ENCODE measurements at regions not wholly inside any gene's neighbourhood (a gene's known extent, or its start where the extent isn't known, plus 50 kb on each side); places are given as distances from the start of the nearest gene placed in this dataset.

DNA sequence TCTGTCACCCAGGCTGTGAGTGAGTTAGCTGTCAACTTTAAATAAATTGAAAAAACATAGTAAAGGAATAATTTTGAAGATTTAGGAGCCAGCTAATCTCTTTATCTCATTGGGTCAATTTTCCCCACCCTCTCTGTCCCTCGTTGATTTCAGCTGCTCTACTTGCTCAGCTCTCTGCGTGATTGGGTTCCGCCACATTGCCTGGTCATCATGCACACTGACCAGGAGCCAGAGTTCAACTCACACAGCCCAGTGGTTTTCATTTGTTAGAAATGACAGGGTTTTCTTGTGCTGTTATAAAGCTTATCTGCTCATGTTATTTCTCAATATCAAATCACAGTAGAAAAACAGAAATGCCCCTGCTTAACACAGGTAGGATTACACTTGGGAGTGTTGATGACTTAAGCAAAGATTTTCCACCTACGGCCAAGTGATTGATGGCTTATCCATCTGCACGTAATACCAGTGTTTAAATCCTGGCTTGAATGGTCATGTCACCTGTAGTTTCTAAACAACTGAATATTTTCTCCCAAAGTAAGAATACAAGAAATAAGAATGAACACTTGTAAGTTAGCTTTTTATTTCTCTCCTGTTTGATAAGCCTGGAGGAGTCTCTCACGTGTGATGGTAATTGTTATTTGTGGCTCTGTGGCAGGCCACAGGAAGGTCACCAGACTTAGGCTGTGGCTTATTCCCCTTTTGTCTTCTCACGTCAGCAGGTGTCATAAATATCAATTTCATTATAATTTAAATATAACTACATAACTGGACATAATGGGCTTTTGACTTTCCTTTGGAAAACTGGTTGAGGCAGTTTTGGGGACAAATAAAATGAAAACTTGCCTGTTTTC is 367.2 kb upstream of the DDHD1 start:
- H3K27ac ChIP-seq (ENCODE audit: control insufficient read depth, insufficient read depth, low read length): no peak overlapping the region
- no peak for FAIRE-seq

DNA sequence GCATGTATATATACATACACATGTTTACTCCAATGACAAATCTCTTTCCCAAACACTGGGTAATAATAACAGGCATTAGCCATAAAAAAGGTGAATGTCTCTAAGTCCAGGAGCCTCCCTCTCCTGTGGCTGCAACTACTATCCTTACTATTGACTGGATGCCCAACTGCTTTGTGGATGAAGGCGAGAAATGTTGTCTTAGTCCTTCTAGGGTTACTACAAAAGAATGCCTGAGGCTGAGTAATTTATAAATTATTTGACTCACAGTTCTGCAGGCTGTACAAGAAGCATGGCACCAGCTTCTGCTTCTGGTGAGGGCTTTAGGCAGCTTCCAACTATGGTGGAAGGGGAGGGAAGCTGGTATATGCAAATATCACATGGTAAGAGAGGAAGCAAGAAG is 366.0 kb upstream of the DDHD1 start:
- no peaks in the 10 kb centered on the region for H3K36me3 ChIP-seq (ENCODE audit: control insufficient read depth in 2 of 2, extremely low read depth in 1 of 2, insufficient read depth in 2 of 2, low read length in 2 of 2)
- FAIRE-seq (no peak), DNase-seq (ENCODE audit: low read depth, low spot score) (no peak)
- H3K4me1 ChIP-seq (ENCODE audit: control insufficient read depth, extremely low read depth, insufficient read depth, low read length): no peaks in the 10 kb centered on the region
- H4K20me1 ChIP-seq (ENCODE audit: control insufficient read depth, extremely low read depth, insufficient read depth, low read length): no peaks in the 10 kb centered on the region
- H2AFZ ChIP-seq (ENCODE audit: control insufficient read depth, low read length): no peak overlapping the region
- H3K4me3 ChIP-seq (ENCODE audit: control insufficient read depth in 2 of 3, extremely low read depth in 1 of 3, insufficient read depth in 2 of 3, low read depth in 1 of 3, low read length in 3 of 3): no peak overlapping the region
- H3K79me2 ChIP-seq (ENCODE audit: control insufficient read depth, insufficient read depth, low read length): no peaks in the 10 kb centered on the region
- no peak overlapping the region for H3K9ac ChIP-seq (ENCODE audit: control insufficient read depth, extremely low read depth, insufficient read depth, low read length)
- H3K27me3 ChIP-seq (ENCODE audit: control insufficient read depth, extremely low read depth, insufficient read depth, low read length): no peaks in the 10 kb centered on the region
- H3K4me2 ChIP-seq (ENCODE audit: control insufficient read depth, extremely low read depth, insufficient read depth, low read depth, low read length): no peak overlapping the region
- no peak overlapping the region for H3K27ac ChIP-seq (ENCODE audit: control insufficient read depth, insufficient read depth, low read length)
- TF ChIP-seq EZH2 (IDR thresholded peaks at IDR 0.05; ENCODE audit: low read length): no peak
- TF ChIP-seq, protein P1, sequence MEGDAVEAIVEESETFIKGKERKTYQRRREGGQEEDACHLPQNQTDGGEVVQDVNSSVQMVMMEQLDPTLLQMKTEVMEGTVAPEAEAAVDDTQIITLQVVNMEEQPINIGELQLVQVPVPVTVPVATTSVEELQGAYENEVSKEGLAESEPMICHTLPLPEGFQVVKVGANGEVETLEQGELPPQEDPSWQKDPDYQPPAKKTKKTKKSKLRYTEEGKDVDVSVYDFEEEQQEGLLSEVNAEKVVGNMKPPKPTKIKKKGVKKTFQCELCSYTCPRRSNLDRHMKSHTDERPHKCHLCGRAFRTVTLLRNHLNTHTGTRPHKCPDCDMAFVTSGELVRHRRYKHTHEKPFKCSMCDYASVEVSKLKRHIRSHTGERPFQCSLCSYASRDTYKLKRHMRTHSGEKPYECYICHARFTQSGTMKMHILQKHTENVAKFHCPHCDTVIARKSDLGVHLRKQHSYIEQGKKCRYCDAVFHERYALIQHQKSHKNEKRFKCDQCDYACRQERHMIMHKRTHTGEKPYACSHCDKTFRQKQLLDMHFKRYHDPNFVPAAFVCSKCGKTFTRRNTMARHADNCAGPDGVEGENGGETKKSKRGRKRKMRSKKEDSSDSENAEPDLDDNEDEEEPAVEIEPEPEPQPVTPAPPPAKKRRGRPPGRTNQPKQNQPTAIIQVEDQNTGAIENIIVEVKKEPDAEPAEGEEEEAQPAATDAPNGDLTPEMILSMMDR (optimal IDR thresholded peaks at IDR 0.05 in 1 of 3, IDR thresholded peaks at IDR 0.05 in 1 of 3, conservative IDR thresholded peaks at IDR 0.05 in 1 of 3; ENCODE audit: extremely low read depth in 1 of 3, insufficient read depth in 2 of 3, low read length in 3 of 3): no peak
- no peaks in the 10 kb centered on the region for H3K9me1 ChIP-seq (ENCODE audit: control insufficient read depth, extremely low read depth, insufficient read depth, low read length)
- dilution Hi-C loops (cut with MboI; ENCODE audit: extremely low pct_ligation_motif_present, low sequenced_read_pairs): no loop called here
- no peaks in the 10 kb centered on the region for H3K9me3 ChIP-seq (ENCODE audit: control insufficient read depth, low read depth, low read length)

More for the DNA sequence above, 367.2 kb upstream of the DDHD1 start:
- Histone ChIP-seq H3K9me3 (ENCODE audit: control insufficient read depth, low read depth, low read length) (no peaks in the 10 kb centered on the region), H3K4me1 (ENCODE audit: control insufficient read depth, extremely low read depth, insufficient read depth, low read length) (no peaks in the 10 kb centered on the region), H3K4me2 (ENCODE audit: control insufficient read depth, extremely low read depth, insufficient read depth, low read depth, low read length) (no peak overlapping the region), H3K4me3 (ENCODE audit: control insufficient read depth in 2 of 3, extremely low read depth in 1 of 3, insufficient read depth in 2 of 3, low read depth in 1 of 3, low read length in 3 of 3) (no peak overlapping the region), H2AFZ (ENCODE audit: control insufficient read depth, low read length) (no peak overlapping the region), H3K36me3 (ENCODE audit: control insufficient read depth in 2 of 2, extremely low read depth in 1 of 2, insufficient read depth in 2 of 2, low read length in 2 of 2) (no peaks in the 10 kb centered on the region), H3K79me2 (ENCODE audit: control insufficient read depth, insufficient read depth, low read length) (no peaks in the 10 kb centered on the region), H4K20me1 (ENCODE audit: control insufficient read depth, extremely low read depth, insufficient read depth, low read length) (no peaks in the 10 kb centered on the region), H3K9me1 (ENCODE audit: control insufficient read depth, extremely low read depth, insufficient read depth, low read length) (no peaks in the 10 kb centered on the region), H3K9ac (ENCODE audit: control insufficient read depth, extremely low read depth, insufficient read depth, low read length) (no peak overlapping the region), H3K27me3 (ENCODE audit: control insufficient read depth, extremely low read depth, insufficient read depth, low read length) (no peaks in the 10 kb centered on the region)
- TF ChIP-seq EZH2 (IDR thresholded peaks at IDR 0.05; ENCODE audit: low read length): no peak
- TF ChIP-seq, protein P1 (optimal IDR thresholded peaks at IDR 0.05 in 1 of 3, IDR thresholded peaks at IDR 0.05 in 1 of 3, conservative IDR thresholded peaks at IDR 0.05 in 1 of 3; ENCODE audit: extremely low read depth in 1 of 3, insufficient read depth in 2 of 3, low read length in 3 of 3): no peak
- dilution Hi-C loops (cut with MboI; ENCODE audit: extremely low pct_ligation_motif_present, low sequenced_read_pairs): no loop called here
- no peak for DNase-seq (ENCODE audit: low read depth, low spot score)

Data from keratinocyte (primary cell).